ENCODE measurements at regions not wholly inside any gene's neighbourhood (a gene's known extent, or its start where the extent isn't known, plus 50 kb on each side); places are given as distances from the start of the nearest gene placed in this dataset.
"Not testable (repeated sequence)": the region's sequence is repeated elsewhere in the genome, so short reads cannot be mapped to it uniquely, and the experiment has no call there.

DNA sequence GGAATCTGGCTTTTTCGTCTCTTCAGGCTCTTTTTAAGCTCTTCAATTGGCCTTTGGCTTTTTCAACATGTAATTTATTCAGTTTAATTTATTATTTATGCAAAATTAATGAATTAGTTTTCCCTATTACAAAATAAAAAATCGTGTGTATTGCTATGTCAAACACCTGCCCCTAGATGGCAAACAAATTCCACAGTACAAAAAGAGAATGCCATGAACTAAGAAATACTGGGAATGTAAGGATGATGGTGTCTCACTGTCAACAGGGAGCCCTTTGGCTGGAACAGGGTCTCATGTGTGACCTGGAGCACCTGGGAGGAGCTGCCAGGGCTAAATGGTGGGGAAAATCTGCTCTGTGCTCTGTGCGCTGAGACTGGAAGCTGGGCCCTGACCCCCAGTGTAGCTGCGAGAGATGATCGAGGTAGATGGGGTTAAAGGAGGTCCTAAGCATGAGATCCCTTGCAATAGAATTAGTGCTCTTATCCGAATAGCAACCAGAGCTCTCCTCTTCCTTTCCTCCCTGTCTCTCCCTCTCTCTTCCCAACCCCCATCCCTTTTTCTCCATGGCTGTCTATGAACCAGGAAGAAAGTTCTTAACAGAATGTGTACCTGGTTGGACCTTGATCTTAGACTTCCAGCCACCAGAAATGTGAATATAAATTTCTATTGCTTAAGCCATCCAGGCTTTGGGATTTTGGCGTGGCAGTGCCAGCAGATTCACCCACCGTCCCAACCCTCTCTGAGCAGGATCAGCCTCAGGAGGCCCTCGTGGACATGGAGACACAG is 1183.5 kb downstream of the RPIA start:
- not testable (repeated sequence) for DNase-seq (ENCODE audit: low spot score); H3K4me3 ChIP-seq; H3K79me2 ChIP-seq; H3K9me2 ChIP-seq (replicated peaks; ENCODE audit: insufficient read depth); H4K20me1 ChIP-seq (ENCODE audit: insufficient read depth, poor library complexity, severe bottlenecking); H3K36me3 ChIP-seq (replicated peaks; ENCODE audit: insufficient read depth, low read depth); H3K27me3 ChIP-seq; H3K4me2 ChIP-seq; H3K9me3 ChIP-seq (ENCODE audit: low read depth); H2AFZ ChIP-seq; H3K4me1 ChIP-seq (ENCODE audit: insufficient read depth); H3K27ac ChIP-seq
- 66% methylated on average over 3 of the region's 9 CpGs for WGBS (ENCODE audit: low lambda C conversion rate, missing lambda C conversion rate)

GRCh38 chr2:89876445-89876844 is 1185.0 kb downstream of the RPIA start:
- not testable (repeated sequence) for H3K9me3 ChIP-seq (ENCODE audit: low read depth); H3K79me2 ChIP-seq; DNase-seq (ENCODE audit: low spot score); H3K9me2 ChIP-seq (replicated peaks; ENCODE audit: insufficient read depth); H3K27ac ChIP-seq; H2AFZ ChIP-seq; H3K4me2 ChIP-seq; H3K27me3 ChIP-seq; H3K36me3 ChIP-seq (replicated peaks; ENCODE audit: insufficient read depth, low read depth); H3K4me3 ChIP-seq; H4K20me1 ChIP-seq (ENCODE audit: insufficient read depth, poor library complexity, severe bottlenecking); H3K4me1 ChIP-seq (ENCODE audit: insufficient read depth)
- WGBS (ENCODE audit: low lambda C conversion rate, missing lambda C conversion rate), result no CpG with 5 or more reads among the region's 1 CpG

DNA sequence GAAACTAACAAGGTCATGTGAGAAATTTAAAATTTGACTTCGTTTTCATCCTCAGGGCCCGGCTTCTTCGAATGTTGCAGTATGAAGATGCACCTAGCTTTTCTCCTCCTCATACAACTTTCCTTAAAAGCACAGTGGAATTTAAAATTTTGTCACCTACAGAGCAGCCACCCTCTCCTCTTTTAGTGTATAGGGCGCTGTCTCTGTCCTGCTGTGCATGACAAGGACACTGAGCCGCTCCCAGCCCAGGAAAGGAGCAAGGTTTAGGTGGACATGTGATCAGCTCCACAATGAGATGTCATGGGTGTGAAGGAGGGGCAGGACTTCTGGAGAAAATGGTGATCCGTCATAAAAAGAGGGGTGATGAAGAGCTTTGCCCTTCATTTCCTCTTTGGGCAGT is 1185.4 kb downstream of the RPIA start:
- H3K27ac ChIP-seq; H4K20me1 ChIP-seq (ENCODE audit: insufficient read depth, poor library complexity, severe bottlenecking); H3K27me3 ChIP-seq; H3K4me3 ChIP-seq; H3K9me2 ChIP-seq (replicated peaks; ENCODE audit: insufficient read depth); H2AFZ ChIP-seq; H3K79me2 ChIP-seq; H3K36me3 ChIP-seq (replicated peaks; ENCODE audit: insufficient read depth, low read depth); H3K4me1 ChIP-seq (ENCODE audit: insufficient read depth); DNase-seq (ENCODE audit: low spot score); H3K4me2 ChIP-seq; H3K9me3 ChIP-seq (ENCODE audit: low read depth): not testable (repeated sequence)
- WGBS (ENCODE audit: low lambda C conversion rate, missing lambda C conversion rate), result 49% methylated on average over 5 of the region's 6 CpGs

DNA sequence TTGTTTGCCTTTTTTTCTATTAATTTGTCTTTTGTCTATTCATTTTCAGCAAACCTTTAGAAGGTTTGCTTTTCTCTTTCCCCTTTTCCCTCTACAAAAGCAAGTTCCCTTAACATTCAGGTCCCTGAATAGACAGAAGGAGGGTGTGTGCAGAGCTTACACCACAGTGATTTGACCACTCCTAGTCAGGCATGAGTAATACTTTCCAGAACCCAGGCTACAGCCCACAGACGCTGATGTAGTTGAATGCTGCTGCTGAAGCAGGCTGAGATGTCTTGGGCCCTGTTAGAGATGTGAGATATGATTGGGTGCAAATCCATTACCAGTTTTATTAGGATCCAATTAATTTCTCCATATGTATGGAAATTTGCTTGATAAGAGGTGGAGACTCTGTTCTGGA is 1191.4 kb downstream of the RPIA start:
- DNase-seq (ENCODE audit: low spot score); H3K4me3 ChIP-seq; H3K27ac ChIP-seq; H3K4me1 ChIP-seq (ENCODE audit: insufficient read depth); H3K9me3 ChIP-seq (ENCODE audit: low read depth); H3K4me2 ChIP-seq; H3K9me2 ChIP-seq (replicated peaks; ENCODE audit: insufficient read depth); H3K27me3 ChIP-seq; H3K36me3 ChIP-seq (replicated peaks; ENCODE audit: insufficient read depth, low read depth); H2AFZ ChIP-seq; H4K20me1 ChIP-seq (ENCODE audit: insufficient read depth, poor library complexity, severe bottlenecking); H3K79me2 ChIP-seq: not testable (repeated sequence)
- 20% methylated on average over 1 of the region's 1 CpG for WGBS (ENCODE audit: low lambda C conversion rate, missing lambda C conversion rate)

DNA sequence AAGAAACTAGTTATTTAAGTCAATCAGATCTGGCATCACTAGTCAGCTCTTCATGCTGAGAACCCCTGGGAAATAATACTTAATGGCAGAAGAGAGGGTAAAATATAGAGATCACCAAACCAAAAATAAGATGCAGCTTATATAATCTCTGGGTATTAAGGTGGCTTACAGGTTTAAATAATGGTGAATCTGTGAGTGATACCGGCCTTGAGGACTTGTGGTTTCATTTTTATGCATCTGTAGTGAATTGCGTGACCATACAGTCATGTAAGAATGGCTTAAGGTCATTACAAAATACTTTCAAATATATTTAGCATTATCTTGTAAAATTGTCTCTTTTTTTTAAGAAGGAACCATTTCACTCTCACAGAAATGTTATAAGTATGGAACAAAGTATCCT is 1192.2 kb downstream of the RPIA start:
- WGBS (ENCODE audit: low lambda C conversion rate, missing lambda C conversion rate), result 54% methylated on average over 2 of the region's 2 CpGs
- not testable (repeated sequence) for H3K4me2 ChIP-seq; H3K27me3 ChIP-seq; H4K20me1 ChIP-seq (ENCODE audit: insufficient read depth, poor library complexity, severe bottlenecking); H2AFZ ChIP-seq; H3K4me1 ChIP-seq (ENCODE audit: insufficient read depth); H3K9me3 ChIP-seq (ENCODE audit: low read depth); H3K36me3 ChIP-seq (replicated peaks; ENCODE audit: insufficient read depth, low read depth); DNase-seq (ENCODE audit: low spot score); H3K4me3 ChIP-seq; H3K9me2 ChIP-seq (replicated peaks; ENCODE audit: insufficient read depth); H3K27ac ChIP-seq; H3K79me2 ChIP-seq

GRCh38 chr2:89885071-89885470 is 1193.6 kb downstream of the RPIA start:
- H3K79me2 ChIP-seq; H3K27me3 ChIP-seq; DNase-seq (ENCODE audit: low spot score); H3K36me3 ChIP-seq (replicated peaks; ENCODE audit: insufficient read depth, low read depth); H3K9me2 ChIP-seq (replicated peaks; ENCODE audit: insufficient read depth); H3K4me1 ChIP-seq (ENCODE audit: insufficient read depth); H3K4me3 ChIP-seq; H2AFZ ChIP-seq; H3K4me2 ChIP-seq; H4K20me1 ChIP-seq (ENCODE audit: insufficient read depth, poor library complexity, severe bottlenecking); H3K9me3 ChIP-seq (ENCODE audit: low read depth); H3K27ac ChIP-seq: not testable (repeated sequence)
- 75% methylated on average over 3 of the region's 5 CpGs for WGBS (ENCODE audit: low lambda C conversion rate, missing lambda C conversion rate)

DNA sequence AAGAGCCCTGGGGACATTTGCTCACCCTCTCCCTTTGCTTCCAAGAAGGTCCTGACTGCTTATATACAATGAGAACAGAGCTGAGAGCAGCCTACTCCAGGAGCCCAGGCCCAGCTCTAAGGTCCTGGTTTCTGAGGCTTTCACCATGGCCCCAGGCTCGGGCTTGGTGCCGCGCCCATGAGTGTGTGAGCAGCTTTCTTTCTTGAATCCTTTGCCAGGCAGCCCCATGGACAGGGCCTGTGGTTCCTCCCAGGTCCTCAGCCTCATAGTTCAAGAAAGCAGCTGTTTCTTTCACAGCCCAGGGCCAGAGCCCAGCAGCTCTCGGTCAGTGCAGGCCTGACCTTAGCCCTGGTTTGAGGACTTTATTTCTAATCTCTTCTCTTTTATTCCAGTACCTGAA is 1197.2 kb downstream of the RPIA start:
- not testable (repeated sequence) for H3K79me2 ChIP-seq; DNase-seq (ENCODE audit: low spot score); H3K36me3 ChIP-seq (replicated peaks; ENCODE audit: insufficient read depth, low read depth); H3K27ac ChIP-seq; H3K27me3 ChIP-seq; H4K20me1 ChIP-seq (ENCODE audit: insufficient read depth, poor library complexity, severe bottlenecking); H3K4me1 ChIP-seq (ENCODE audit: insufficient read depth); H3K4me3 ChIP-seq; H2AFZ ChIP-seq; H3K9me2 ChIP-seq (replicated peaks; ENCODE audit: insufficient read depth); H3K9me3 ChIP-seq (ENCODE audit: low read depth); H3K4me2 ChIP-seq
- WGBS (ENCODE audit: low lambda C conversion rate, missing lambda C conversion rate), result no CpG with 5 or more reads among the region's 4 CpGs

GRCh38 chr2:89890185-89890773 is 1198.8 kb downstream of the RPIA start:
- H3K9me2 ChIP-seq (replicated peaks; ENCODE audit: insufficient read depth); H3K9me3 ChIP-seq (ENCODE audit: low read depth); H3K79me2 ChIP-seq; H3K4me3 ChIP-seq; H2AFZ ChIP-seq; DNase-seq (ENCODE audit: low spot score); H3K27ac ChIP-seq; H3K4me1 ChIP-seq (ENCODE audit: insufficient read depth); H3K4me2 ChIP-seq; H4K20me1 ChIP-seq (ENCODE audit: insufficient read depth, poor library complexity, severe bottlenecking); H3K36me3 ChIP-seq (replicated peaks; ENCODE audit: insufficient read depth, low read depth); H3K27me3 ChIP-seq: not testable (repeated sequence)
- no CpG with 5 or more reads among the region's 7 CpGs for WGBS (ENCODE audit: low lambda C conversion rate, missing lambda C conversion rate)

GRCh38 chr2:89894988-89895387 is 1203.5 kb downstream of the RPIA start:
- not testable (repeated sequence) for H3K9me3 ChIP-seq (ENCODE audit: low read depth); H3K79me2 ChIP-seq; H3K4me1 ChIP-seq (ENCODE audit: insufficient read depth); H3K4me2 ChIP-seq; H2AFZ ChIP-seq; H3K27ac ChIP-seq; H3K9me2 ChIP-seq (replicated peaks; ENCODE audit: insufficient read depth); H3K27me3 ChIP-seq; H3K4me3 ChIP-seq; H3K36me3 ChIP-seq (replicated peaks; ENCODE audit: insufficient read depth, low read depth); DNase-seq (ENCODE audit: low spot score); H4K20me1 ChIP-seq (ENCODE audit: insufficient read depth, poor library complexity, severe bottlenecking)
- no CpG with 5 or more reads among the region's 4 CpGs for WGBS (ENCODE audit: low lambda C conversion rate, missing lambda C conversion rate)
